Left ventricle myocardium superior (tissue), 1 donor: ENCODE measurements at regions not wholly inside any gene's neighbourhood (a gene's known extent, or its start where the extent isn't known, plus 50 kb on each side); places are given as distances from the start of the nearest gene placed in this dataset.
A peak's percentile ranks its signal among the peaks of the same experiment; 100 is the strongest.
"Not testable (repeated sequence)": the region's sequence is repeated elsewhere in the genome, so short reads cannot be mapped to it uniquely, and the experiment has no call there.

ENCODE experiments used
- ATAC-seq: fragments of 200-7000 bp; cut with Tn5 transposase; one replicate; pipeline ENCODE4 v1.9.1; 2020; ENCODE audit warnings: mild to moderate bottlenecking, moderate library complexity
- DNase-seq: peaks from one replicate; pipeline ENCODE4 v3.0.0-alpha.2; 2020
- intact Hi-C: fragments of 100-400 bp; cut with micrococcal nuclease; formaldehyde crosslinking; loops from one replicate; pipeline ENCODE4 v1.11.0; 2022
- donor health status: DM: no; HTN: yes; CAD: no; lungs with severe emphysema.

GRCh38 chr2:133886735-133887675 lies 318.7 kb upstream of the NCKAP5 start:
- intact Hi-C loops: loop anchor here (5.0 kb wide), 1 partner anchor 230 kb away; no protein-coding TSS in a partner anchor

GRCh38 chr2:133887676-133888040 lies 319.4 kb upstream of the NCKAP5 start:
- intact Hi-C loops: loop anchor here (5.0 kb wide), 1 partner anchor 230 kb away; no protein-coding TSS in a partner anchor
- ATAC-seq (no peak), DNase-seq (no peak)

More at GRCh38 chr2:133886735-133887675, 318.7 kb upstream of the NCKAP5 start:
- peak; percentile 88 for ATAC-seq
- DNase-seq: peak; percentile 81

- DNase-seq (no peak), ATAC-seq (no peak)
- intact Hi-C loops: loop anchor here (5.0 kb wide), 1 partner anchor 229 kb away; no protein-coding TSS in a partner anchor
Measured at GRCh38 chr2:133888107-133888506, 319.8 kb upstream of the NCKAP5 start.

GRCh38 chr2:133888621-133889219 lies 320.5 kb upstream of the NCKAP5 start:
- DNase-seq: no peak

GRCh38 chr2:133892352-133892913 lies 324.2 kb upstream of the NCKAP5 start:
- DNase-seq (no peak), ATAC-seq (no peak)
- intact Hi-C loops: no loop called here

More at GRCh38 chr2:133888621-133889219, 320.5 kb upstream of the NCKAP5 start:
- no peak for ATAC-seq
- intact Hi-C loops: loop anchor here (5.0 kb wide), 1 partner anchor 229 kb away; no protein-coding TSS in a partner anchor

- DNase-seq: no peak
- intact Hi-C loops: no loop called here
- no peak for ATAC-seq
Measured at GRCh38 chr2:133894429-133894828, 326.2 kb upstream of the NCKAP5 start.

- DNase-seq, intact Hi-C loops, ATAC-seq: not testable (repeated sequence)
Measured at GRCh38 chr2:133897838-133898237, 329.6 kb upstream of the NCKAP5 start.

- ATAC-seq (no peak), DNase-seq (no peak)
- intact Hi-C loops: no loop called here
Measured at GRCh38 chr2:133900909-133901308, 332.6 kb upstream of the NCKAP5 start.

- intact Hi-C loops: no loop called here
- ATAC-seq (no peak), DNase-seq (no peak)
Measured at GRCh38 chr2:133906396-133906795, 338.1 kb upstream of the NCKAP5 start.

GRCh38 chr2:133906926-133907325 lies 338.7 kb upstream of the NCKAP5 start:
- ATAC-seq (no peak), DNase-seq (no peak)
- intact Hi-C loops: no loop called here

GRCh38 chr2:133908171-133908570 lies 339.9 kb upstream of the NCKAP5 start:
- intact Hi-C loops: no loop called here

GRCh38 chr2:133918141-133918540 lies 335.7 kb upstream of the MGAT5 start:
- ATAC-seq (no peak), DNase-seq (no peak)
- intact Hi-C loops: no loop called here

More at GRCh38 chr2:133908171-133908570, 339.9 kb upstream of the NCKAP5 start:
- DNase-seq: no peak
- no peak for ATAC-seq

GRCh38 chr2:133919285-133919684 lies 334.6 kb upstream of the MGAT5 start:
- intact Hi-C loops: no loop called here
- DNase-seq (no peak), ATAC-seq (no peak)

- no peak for DNase-seq
- ATAC-seq: no peak
- intact Hi-C loops: no loop called here
Measured at GRCh38 chr2:133927894-133928293, 326.0 kb upstream of the MGAT5 start.

- ATAC-seq (no peak), DNase-seq (no peak)
- intact Hi-C loops: no loop called here
Measured at GRCh38 chr2:133936096-133936495, 317.8 kb upstream of the MGAT5 start.

- intact Hi-C loops: no loop called here
- ATAC-seq: peak; percentile 41
- no peak for DNase-seq
Measured at GRCh38 chr2:133936601-133937000, 317.3 kb upstream of the MGAT5 start.

GRCh38 chr2:133937669-133938068 lies 316.2 kb upstream of the MGAT5 start:
- intact Hi-C loops: no loop called here
- DNase-seq (no peak), ATAC-seq (peak; percentile 23)

- intact Hi-C loops: no loop called here
Measured at GRCh38 chr2:133940134-133940533, 313.7 kb upstream of the MGAT5 start.

GRCh38 chr2:133941666-133942065 lies 312.2 kb upstream of the MGAT5 start:
- intact Hi-C loops: no loop called here
- DNase-seq: no peak
- ATAC-seq: no peak

More at GRCh38 chr2:133940134-133940533, 313.7 kb upstream of the MGAT5 start:
- DNase-seq (no peak), ATAC-seq (no peak)

GRCh38 chr2:133942398-133942797 lies 311.5 kb upstream of the MGAT5 start:
- ATAC-seq (no peak), DNase-seq (no peak)
- intact Hi-C loops: no loop called here
